GM18502 (cell line): ENCODE measurements at regions not wholly inside any gene's neighbourhood (a gene's known extent, or its start where the extent isn't known, plus 50 kb on each side); places are given as distances from the start of the nearest gene placed in this dataset.
"Not testable (repeated sequence)": the region's sequence is repeated elsewhere in the genome, so short reads cannot be mapped to it uniquely, and the experiment has no call there.

ENCODE experiments used
- ATAC-seq: cut with Tn5 transposase; IDR thresholded peaks from one replicate; pipeline ENCODE4 v1.9.1; 2021; ENCODE audit warnings: mild to moderate bottlenecking; ENCODE audit not compliant: unreplicated experiment, poor library complexity

- not testable (repeated sequence) for ATAC-seq
Observed at GRCh38 chr2:87629491-87630458, 118.1 kb upstream of the PLGLB2 start.

- ATAC-seq: not testable (repeated sequence)
Observed at GRCh38 chr2:87630892-87631291, 117.0 kb upstream of the PLGLB2 start.

DNA sequence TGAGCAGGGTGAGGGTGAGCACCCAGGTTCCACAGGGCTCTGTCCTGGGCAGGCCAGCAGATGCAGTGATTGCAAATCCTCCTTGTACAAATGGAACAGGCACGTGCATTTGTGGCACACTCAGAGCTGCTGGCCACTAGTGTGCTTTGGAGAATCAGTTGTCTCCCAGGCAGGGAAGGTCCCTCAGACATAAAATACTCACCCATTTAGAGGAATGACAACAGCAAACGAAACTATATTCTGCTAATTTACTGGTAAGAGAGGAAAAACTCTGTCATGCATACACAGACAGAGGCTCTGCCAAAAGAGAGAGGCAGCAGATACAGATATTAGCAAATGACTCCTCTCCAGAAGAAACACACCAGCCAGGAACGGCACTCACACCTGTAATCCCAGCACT lies 116.5 kb upstream of the PLGLB2 start:
- ATAC-seq: not testable (repeated sequence)

DNA sequence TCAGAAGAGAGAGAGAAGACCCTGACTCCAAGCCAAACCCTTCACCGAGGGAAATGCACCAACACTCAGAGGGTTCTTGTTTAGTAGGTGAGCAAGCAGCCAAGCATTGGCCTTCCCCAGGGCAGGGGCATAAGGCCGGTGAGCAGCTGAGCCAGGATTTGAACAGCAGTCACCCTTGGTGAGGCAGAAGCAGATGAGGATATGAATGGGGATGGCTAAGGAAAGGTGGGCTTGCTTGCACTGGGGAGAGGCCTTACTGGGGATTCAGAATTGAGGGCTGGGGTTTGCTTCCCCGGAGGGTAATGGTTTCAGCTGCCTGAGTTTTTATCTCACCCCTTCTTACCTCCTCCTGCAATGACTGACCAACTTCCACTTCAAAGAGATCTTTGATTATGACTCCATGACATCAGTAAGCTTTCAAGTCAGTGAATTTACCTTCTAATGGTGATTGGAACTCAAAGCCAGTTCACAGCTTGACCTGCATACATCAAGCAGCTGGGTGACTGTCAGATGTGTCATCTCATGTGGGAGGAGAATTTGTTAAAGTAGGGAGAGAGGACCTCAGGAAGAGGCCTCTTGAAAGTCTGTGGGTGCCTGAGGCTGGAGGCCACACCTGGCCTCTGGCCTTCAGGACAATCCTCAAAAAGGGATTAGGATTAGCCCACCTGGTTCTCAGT lies 114.5 kb upstream of the PLGLB2 start:
- ATAC-seq: not testable (repeated sequence)

DNA sequence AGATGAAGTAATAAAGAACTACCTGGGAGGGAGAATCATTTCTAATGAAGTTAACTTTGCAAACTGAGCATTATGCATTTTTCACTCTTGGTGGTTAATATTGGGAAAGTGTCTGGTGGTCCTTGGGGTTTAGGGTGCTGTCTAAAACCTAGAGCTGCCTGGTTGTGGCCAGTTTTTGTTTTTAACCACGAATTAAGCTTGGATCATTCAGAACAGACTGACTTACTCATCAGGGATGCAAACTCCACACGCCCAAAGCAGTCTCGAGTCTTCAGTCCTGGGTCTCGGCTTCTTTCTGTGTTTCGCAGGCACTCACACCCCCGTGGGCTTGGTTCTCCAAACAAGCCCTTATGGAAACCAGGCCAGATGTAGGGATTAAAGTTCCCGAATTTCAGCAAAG lies 113.8 kb upstream of the PLGLB2 start:
- not testable (repeated sequence) for ATAC-seq

- not testable (repeated sequence) for ATAC-seq
Observed at GRCh38 chr2:87634971-87635650, 112.8 kb upstream of the PLGLB2 start.

DNA sequence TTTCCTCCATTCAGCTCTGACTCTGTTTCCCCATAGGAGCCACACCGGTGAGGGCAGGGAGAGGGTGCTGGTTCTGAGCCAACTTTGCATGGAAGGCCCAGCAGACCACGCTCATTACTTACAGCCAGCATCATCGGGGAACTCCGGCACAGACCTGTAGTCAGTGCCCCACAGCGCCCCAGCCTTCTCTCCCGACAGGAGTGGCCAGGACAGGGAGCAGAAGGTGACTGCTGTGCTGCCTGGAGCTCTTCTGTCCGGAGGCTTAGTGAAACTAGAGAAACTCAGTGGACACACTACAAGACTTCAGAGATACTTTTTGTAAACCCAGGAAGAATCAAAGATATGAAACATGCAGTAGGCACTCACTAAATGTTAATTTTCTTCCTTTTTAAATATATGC lies 111.6 kb upstream of the PLGLB2 start:
- not testable (repeated sequence) for ATAC-seq

- not testable (repeated sequence) for ATAC-seq
Observed at GRCh38 chr2:87636735-87637134, 111.2 kb upstream of the PLGLB2 start.

GRCh38 chr2:87637249-87637990 lies 110.5 kb upstream of the PLGLB2 start:
- ATAC-seq: not testable (repeated sequence)

DNA sequence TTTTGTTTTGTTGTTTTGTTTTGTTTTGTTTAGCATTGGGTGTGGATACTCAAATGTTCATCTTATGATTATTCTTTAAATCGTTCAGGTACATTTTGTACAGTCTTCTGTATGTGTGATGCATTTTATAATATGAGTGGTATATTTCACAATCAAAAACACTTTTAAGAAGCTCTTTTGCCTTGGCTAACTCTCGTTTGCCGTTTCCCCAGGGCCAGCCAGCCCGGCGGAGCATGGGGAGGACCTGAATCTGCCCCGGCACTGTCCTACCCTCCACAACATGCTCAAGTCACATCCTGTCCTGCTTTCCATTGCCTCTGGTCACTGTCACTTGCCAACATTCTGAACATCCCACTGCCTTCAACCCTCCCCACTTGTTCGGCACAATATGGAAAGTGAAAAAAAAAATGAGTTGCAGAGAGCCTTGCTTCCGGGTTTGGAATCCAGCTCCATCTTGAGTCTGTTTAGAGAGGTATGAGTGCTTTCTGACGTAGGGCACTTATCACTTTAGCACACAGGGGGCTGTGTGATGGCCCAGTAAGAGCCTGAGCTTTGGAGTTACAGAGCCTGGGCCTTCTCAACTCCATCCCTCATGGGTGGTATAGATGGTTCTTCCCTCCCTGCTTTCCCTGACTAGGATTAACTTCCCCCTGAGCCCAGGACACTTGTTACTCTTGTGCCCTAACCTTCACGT lies 109.6 kb upstream of the PLGLB2 start:
- ATAC-seq: not testable (repeated sequence)

GRCh38 chr2:87638872-87639271 lies 109.0 kb upstream of the PLGLB2 start:
- not testable (repeated sequence) for ATAC-seq

GRCh38 chr2:87639801-87640440 lies 108.0 kb upstream of the PLGLB2 start:
- not testable (repeated sequence) for ATAC-seq

- ATAC-seq: not testable (repeated sequence)
Observed at GRCh38 chr2:87640961-87641563, 106.8 kb upstream of the PLGLB2 start.

- ATAC-seq: not testable (repeated sequence)
Observed at GRCh38 chr2:87643165-87643564, 104.7 kb upstream of the PLGLB2 start.

GRCh38 chr2:87647737-87648498 lies 100.0 kb upstream of the PLGLB2 start:
- ATAC-seq: not testable (repeated sequence)

- ATAC-seq: not testable (repeated sequence)
Observed at GRCh38 chr2:87648815-87649214, 99.1 kb upstream of the PLGLB2 start.

GRCh38 chr2:87649871-87650270 lies 98.0 kb upstream of the PLGLB2 start:
- not testable (repeated sequence) for ATAC-seq

DNA sequence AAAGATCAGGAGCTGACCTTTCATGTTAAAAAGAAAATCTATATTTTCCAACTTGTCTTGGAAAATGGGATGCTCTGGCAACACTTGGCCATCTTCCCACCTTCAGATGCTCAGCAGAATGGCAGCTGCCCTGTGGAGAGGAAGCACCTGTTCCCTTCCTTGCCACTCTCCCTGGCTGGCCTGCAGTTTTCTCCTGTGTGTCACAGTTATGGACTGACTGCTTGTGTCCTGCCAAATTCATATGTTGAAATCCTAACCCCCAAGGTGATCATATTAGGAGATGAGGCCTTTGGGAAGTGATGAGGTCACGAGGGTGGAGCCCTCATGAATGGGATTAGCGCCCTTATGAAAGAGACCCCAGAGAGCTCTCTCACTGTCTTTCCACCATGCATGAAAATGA lies 97.0 kb upstream of the PLGLB2 start:
- not testable (repeated sequence) for ATAC-seq
